ENCODE measurements at regions not wholly inside any gene's neighbourhood (a gene's known extent, or its start where the extent isn't known, plus 50 kb on each side); places are given as distances from the start of the nearest gene placed in this dataset.

DNA sequence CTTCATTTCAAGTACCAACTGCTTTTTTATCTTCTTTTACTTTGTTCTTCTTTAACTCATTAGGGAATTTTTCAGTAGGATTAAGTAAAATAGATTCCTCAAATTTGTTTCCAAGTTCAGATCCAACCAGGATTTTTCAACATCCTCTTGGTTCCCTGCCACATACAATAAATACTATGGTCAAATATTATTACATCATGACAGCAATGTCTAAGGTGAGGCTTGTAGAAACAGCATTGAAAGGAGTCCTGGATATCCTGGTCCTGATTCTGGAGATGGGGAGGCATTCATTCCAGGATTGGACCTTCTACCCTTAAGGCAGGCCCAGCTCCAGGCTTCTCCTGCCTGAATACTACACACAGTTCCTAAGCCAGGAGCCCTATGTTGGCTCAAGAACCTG lies 80.2 kb upstream of the F3 start:
- Mint-ChIP-seq H3K36me3 (ENCODE audit: unreplicated experiment) (peaks cover 6% of the 10 kb centered on the region), H3K27me3 (ENCODE audit: unreplicated experiment) (no peaks in the 10 kb centered on the region), H3K9me3 (ENCODE audit: unreplicated experiment) (peaks cover 8% of the 10 kb centered on the region), H3K27ac (ENCODE audit: unreplicated experiment) (no peak overlapping the region), H3K4me1 (ENCODE audit: unreplicated experiment) (peaks cover 22% of the 10 kb centered on the region), H3K4me3 (ENCODE audit: unreplicated experiment) (no peak overlapping the region)
- no peak for TF ChIP-seq CTCF (IDR thresholded peaks at IDR 0.05)
- DNase-seq (ENCODE audit: extremely low spot score, unreplicated experiment) = no peak

GRCh38 chr1:94621395-94621794 lies 79.8 kb upstream of the F3 start:
- no peaks in the 10 kb centered on the region for H3K27me3 Mint-ChIP-seq (ENCODE audit: unreplicated experiment)
- H3K4me1 Mint-ChIP-seq (ENCODE audit: unreplicated experiment) = peaks cover 22% of the 10 kb centered on the region
- H3K4me3 Mint-ChIP-seq (ENCODE audit: unreplicated experiment) = no peak overlapping the region
- DNase-seq (ENCODE audit: extremely low spot score, unreplicated experiment) = no peak
- no peak for TF ChIP-seq CTCF (IDR thresholded peaks at IDR 0.05)
- H3K36me3 Mint-ChIP-seq (ENCODE audit: unreplicated experiment) = peaks cover 6% of the 10 kb centered on the region
- peaks cover 8% of the 10 kb centered on the region for H3K9me3 Mint-ChIP-seq (ENCODE audit: unreplicated experiment)
- no peak overlapping the region for H3K27ac Mint-ChIP-seq (ENCODE audit: unreplicated experiment)

DNA sequence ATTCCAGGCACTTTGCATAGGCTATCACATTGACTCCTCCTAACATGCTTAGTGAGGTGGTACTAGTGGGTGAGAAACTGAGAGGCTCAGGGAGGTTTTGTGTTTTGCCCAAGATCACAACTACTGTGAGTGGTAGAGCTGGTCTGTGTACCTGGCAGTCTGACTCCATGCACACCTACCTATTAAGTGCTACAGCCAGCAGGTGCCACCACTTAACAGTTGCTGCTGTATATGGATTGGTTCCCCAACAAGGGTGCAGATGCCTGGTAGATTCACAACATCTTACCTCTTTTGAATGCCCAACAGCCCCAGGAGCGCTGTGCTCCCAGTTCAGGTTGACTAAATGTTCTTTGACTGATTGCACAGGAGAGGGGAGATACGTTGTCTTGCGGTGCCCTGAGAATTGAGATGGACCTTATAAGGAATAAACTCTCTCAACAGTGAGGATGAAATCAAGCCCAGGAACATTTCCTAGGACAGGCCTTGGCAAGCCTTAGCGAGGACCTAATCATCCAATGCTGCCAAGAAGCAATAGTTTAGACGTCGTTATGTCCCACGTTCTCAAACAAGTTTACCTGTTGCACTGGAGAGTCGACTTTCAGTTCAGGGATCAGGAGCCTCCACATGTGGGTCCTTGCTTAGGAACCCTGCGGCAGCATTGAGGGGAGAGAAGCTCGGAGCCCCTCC lies 78.9 kb upstream of the F3 start:
- no peak overlapping the region for H3K27ac Mint-ChIP-seq (ENCODE audit: unreplicated experiment)
- no peak for TF ChIP-seq CTCF (IDR thresholded peaks at IDR 0.05)

DNA sequence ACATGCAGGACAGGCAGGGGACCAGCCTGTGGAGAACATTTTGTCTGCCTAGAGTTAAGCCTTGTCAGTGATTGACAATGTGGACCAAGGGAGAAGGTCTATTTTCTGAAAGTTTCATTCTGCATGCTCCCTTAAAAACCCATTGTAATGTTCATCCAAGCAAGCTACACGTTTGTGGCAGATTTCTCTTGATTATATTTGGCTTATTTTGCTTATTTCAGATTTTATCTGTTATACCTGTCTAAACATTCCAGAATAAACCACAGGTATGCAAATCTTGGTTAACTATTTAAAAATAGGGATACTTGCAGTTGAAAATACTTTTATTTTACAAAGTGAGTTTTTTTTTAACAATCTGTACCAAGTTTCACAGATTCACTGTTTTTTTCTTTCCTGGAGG lies 78.2 kb upstream of the F3 start:
- H3K27ac Mint-ChIP-seq (ENCODE audit: unreplicated experiment) = no peak overlapping the region
- TF ChIP-seq CTCF (IDR thresholded peaks at IDR 0.05) = no peak
- no peaks in the 10 kb centered on the region for H3K27me3 Mint-ChIP-seq (ENCODE audit: unreplicated experiment)
- H3K4me1 Mint-ChIP-seq (ENCODE audit: unreplicated experiment) = peaks cover 26% of the 10 kb centered on the region
- peaks cover 8% of the 10 kb centered on the region for H3K9me3 Mint-ChIP-seq (ENCODE audit: unreplicated experiment)
- no peak overlapping the region for H3K4me3 Mint-ChIP-seq (ENCODE audit: unreplicated experiment)
- DNase-seq (ENCODE audit: extremely low spot score, unreplicated experiment) = no peak
- peaks cover 6% of the 10 kb centered on the region for H3K36me3 Mint-ChIP-seq (ENCODE audit: unreplicated experiment)

More for the DNA sequence above, 78.9 kb upstream of the F3 start:
- Mint-ChIP-seq H3K9me3 (ENCODE audit: unreplicated experiment) (peaks cover 8% of the 10 kb centered on the region), H3K36me3 (ENCODE audit: unreplicated experiment) (peaks cover 6% of the 10 kb centered on the region), H3K4me3 (ENCODE audit: unreplicated experiment) (no peak overlapping the region), H3K27me3 (ENCODE audit: unreplicated experiment) (no peaks in the 10 kb centered on the region), H3K4me1 (ENCODE audit: unreplicated experiment) (peaks cover 22% of the 10 kb centered on the region)
- DNase-seq (ENCODE audit: extremely low spot score, unreplicated experiment) = no peak

DNA sequence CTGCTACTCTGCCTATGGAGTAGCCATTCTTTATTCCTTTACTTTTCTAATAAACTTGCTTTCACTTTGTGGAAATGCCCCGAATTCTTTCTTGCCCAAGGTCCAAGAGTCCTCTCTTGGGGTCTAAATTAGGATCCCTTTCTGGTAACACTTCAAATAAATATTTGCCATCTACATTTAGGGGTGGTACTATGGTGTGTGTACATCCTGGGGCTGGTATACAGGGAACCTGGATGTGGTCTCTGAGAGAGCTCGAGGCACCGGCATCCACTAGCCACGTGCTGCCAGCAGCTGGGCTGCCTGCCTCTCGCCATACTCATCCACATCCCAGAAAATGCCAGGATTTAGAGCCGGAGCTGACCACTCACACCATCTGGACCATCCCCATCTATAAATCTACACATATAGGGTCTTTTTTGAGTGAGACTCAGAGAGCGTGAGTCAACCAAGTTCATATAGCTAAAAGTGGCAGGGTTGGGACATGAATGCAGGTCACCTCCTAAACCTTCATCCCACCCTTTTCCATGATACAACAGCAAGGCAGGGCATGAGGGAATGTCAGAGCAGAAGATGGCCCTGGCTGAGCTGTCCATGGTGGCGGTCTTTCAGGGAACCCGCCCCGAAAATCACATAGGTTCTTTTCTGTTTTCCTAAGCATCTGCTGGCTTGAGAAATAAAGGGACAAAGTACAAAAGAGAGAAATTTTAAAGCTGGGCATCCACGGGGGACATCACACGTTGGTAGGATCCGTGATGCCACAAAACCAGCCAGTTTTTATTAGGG lies 76.6 kb upstream of the F3 start:
- H3K4me1 Mint-ChIP-seq (ENCODE audit: unreplicated experiment) = peaks cover 22% of the 10 kb centered on the region

More for the DNA sequence above, 76.6 kb upstream of the F3 start:
- Mint-ChIP-seq H3K27ac (ENCODE audit: unreplicated experiment) (no peak overlapping the region), H3K4me3 (ENCODE audit: unreplicated experiment) (no peak overlapping the region), H3K9me3 (ENCODE audit: unreplicated experiment) (peaks cover 8% of the 10 kb centered on the region), H3K36me3 (ENCODE audit: unreplicated experiment) (peaks cover 6% of the 10 kb centered on the region), H3K27me3 (ENCODE audit: unreplicated experiment) (no peaks in the 10 kb centered on the region)
- no peak for TF ChIP-seq CTCF (IDR thresholded peaks at IDR 0.05)
- no peak for DNase-seq (ENCODE audit: extremely low spot score, unreplicated experiment)

All from osteocyte (in vitro differentiated cells).